Aorta (tissue), 5 donors: ENCODE measurements at regions not wholly inside any gene's neighbourhood (a gene's known extent, or its start where the extent isn't known, plus 50 kb on each side); places are given as distances from the start of the nearest gene placed in this dataset.

Source experiments
- ATAC-seq: fragments of 200-7000 bp; cut with Tn5 transposase; one replicate; pipeline ENCODE4 v1.9.1; 2022; ENCODE audit warnings: moderate library complexity; ENCODE audit not compliant: low FRiP score
- DNase-seq, 2 donors: peaks; one replicate each; pipeline ENCODE4 v3.0.0-alpha.2; 2020
- H3K27ac ChIP-seq, 2 donors: one replicate each; pipeline ENCODE4 v1.5.1; 2013; ENCODE audit warnings: low read length in 2 of 2, mild to moderate bottlenecking in 2 of 2, moderate library complexity in 2 of 2, control low read depth in 1 of 2, inconsistent platforms in 1 of 2, low read depth in 1 of 2
- H3K27me3 ChIP-seq, 2 donors: one replicate each; pipeline ENCODE4 v1.6.1; 2013; ENCODE audit warnings: control low read depth in 1 of 2, low read length in 1 of 2, mild to moderate bottlenecking in 1 of 2, moderate library complexity in 1 of 2; ENCODE audit not compliant: insufficient read depth in 2 of 2, control insufficient read depth in 1 of 2
- H3K36me3 ChIP-seq, 2 donors: one replicate each; pipeline ENCODE4 v1.6.1; 2013; ENCODE audit warnings: control low read depth in 1 of 2, low read length in 1 of 2, mild to moderate bottlenecking in 1 of 2; ENCODE audit not compliant: insufficient read depth in 2 of 2, control insufficient read depth in 1 of 2
- H3K4me1 ChIP-seq, 2 donors: one replicate each; pipeline ENCODE4 v1.6.1; 2013; ENCODE audit warnings: low read length in 2 of 2, control low read depth in 1 of 2, mild to moderate bottlenecking in 1 of 2, moderate library complexity in 1 of 2; ENCODE audit not compliant: insufficient read depth in 2 of 2, control insufficient read depth in 1 of 2
- H3K4me3 ChIP-seq, 2 donors: one replicate each; pipeline ENCODE4 v1.5.1; 2013; ENCODE audit warnings: low read length in 2 of 2, control low read depth in 1 of 2, mild to moderate bottlenecking in 1 of 2
- H3K9me3 ChIP-seq: one replicate; pipeline ENCODE4 v1.6.1; 2013; ENCODE audit warnings: mild to moderate bottlenecking, low read length; ENCODE audit not compliant: control insufficient read depth
- WGBS, 2 donors: extraction: QIAGEN DNeasy Blood & Tissue Kit; methylation state at CpG; one replicate each; pipeline ENCODE4 v1.1.7; 2013; 5-methylcytosine and 5-hydroxymethylcytosine counted together
- intact Hi-C, 2 donors: fragments of 100-400 bp; cut with DNase I; formaldehyde crosslinking; loops; one replicate each; pipeline versions ENCODE4 v1.14.2 to v1.15.0; 2022
- donor health status: healthy with polysubstance abuse.
- donor health status: Bipolar disorder and iron deficiency.
- donor health status: DM: no; HTN: no; CAD: no.
- donor health status: DM: no; HTN: no; CAD: no.
- donor health status: DM: yes; HTN: yes; CAD: no.

DNA sequence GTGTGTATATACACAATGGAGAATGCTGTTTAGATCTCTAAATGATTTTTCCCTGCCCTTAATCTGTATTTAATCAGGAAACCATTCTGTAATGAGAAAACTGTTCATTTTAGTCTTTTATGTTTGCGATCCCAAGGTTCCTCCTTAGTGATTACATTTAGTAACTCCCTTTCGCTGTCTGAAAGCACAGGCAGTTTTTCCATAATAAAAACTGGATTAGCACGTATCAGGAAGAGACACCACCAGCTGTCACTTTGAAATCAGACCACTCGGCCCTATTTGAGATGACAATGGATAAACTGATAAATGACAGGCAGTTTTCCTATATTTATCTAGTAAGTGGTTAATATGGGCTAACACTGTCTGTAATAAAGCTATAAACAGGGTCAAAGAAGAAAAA, 370.9 kb downstream of the NR4A2 start:
- no peak for ATAC-seq

GRCh38 chr2:155958834-155959233, 373.7 kb downstream of the NR4A2 start:
- H3K4me1 ChIP-seq = no peaks in the 10 kb centered on the region
- intact Hi-C loops = no loop called here
- no peak overlapping the region for H3K27ac ChIP-seq
- no peaks in the 10 kb centered on the region for H3K9me3 ChIP-seq
- H3K36me3 ChIP-seq = no peaks in the 10 kb centered on the region
- H3K27me3 ChIP-seq = no peaks in the 10 kb centered on the region
- DNase-seq = no peak
- ATAC-seq = no peak
- 60 to 65% methylated on average over 2 of the region's 2 CpGs for WGBS, 2 donors
- no peak overlapping the region for H3K4me3 ChIP-seq

More for the DNA sequence above, 370.9 kb downstream of the NR4A2 start:
- no peaks in the 10 kb centered on the region for H3K27me3 ChIP-seq
- DNase-seq = no peak
- no peak overlapping the region for H3K4me3 ChIP-seq
- no peaks in the 10 kb centered on the region for H3K4me1 ChIP-seq
- intact Hi-C loops = no loop called here
- 81 to 84% methylated on average over 4 of the region's 4 CpGs for WGBS, 2 donors
- no peak overlapping the region for H3K27ac ChIP-seq
- no peaks in the 10 kb centered on the region for H3K36me3 ChIP-seq
- H3K9me3 ChIP-seq = no peaks in the 10 kb centered on the region

- H3K36me3 ChIP-seq = no peaks in the 10 kb centered on the region
- intact Hi-C loops = no loop called here
These were observed 385.5 kb downstream of the NR4A2 start for GRCh38 chr2:155947069-155947468.

GRCh38 chr2:155944218-155944617, 388.3 kb downstream of the NR4A2 start:
- DNase-seq (no peak), ATAC-seq (no peak)
- Histone ChIP-seq H3K4me1 (no peaks in the 10 kb centered on the region), H3K27ac (no peak overlapping the region), H3K36me3 (no peaks in the 10 kb centered on the region), H3K4me3 (no peak overlapping the region), H3K27me3 (no peaks in the 10 kb centered on the region), H3K9me3 (no peaks in the 10 kb centered on the region)
- intact Hi-C loops = no loop called here
- 0% methylated on average over 1 of the region's 1 CpG for WGBS, 2 donors

More at GRCh38 chr2:155947069-155947468, 385.5 kb downstream of the NR4A2 start:
- Histone ChIP-seq H3K9me3 (no peaks in the 10 kb centered on the region), H3K27me3 (no peaks in the 10 kb centered on the region), H3K4me3 (no peak overlapping the region), H3K4me1 (no peaks in the 10 kb centered on the region), H3K27ac (no peak overlapping the region)
- 70 to 74% methylated on average over 3 of the region's 3 CpGs for WGBS, 2 donors
- ATAC-seq (no peak), DNase-seq (no peak)

GRCh38 chr2:155930312-155930711, 402.2 kb downstream of the NR4A2 start:
- no peak for ATAC-seq
- peaks cover 4% of the 10 kb centered on the region for H3K9me3 ChIP-seq
- 3 to 21% methylated on average over 1 of the region's 1 CpG for WGBS, 2 donors
- no peaks in the 10 kb centered on the region for H3K36me3 ChIP-seq
- no peaks in the 10 kb centered on the region for H3K27me3 ChIP-seq
- H3K4me1 ChIP-seq = no peaks in the 10 kb centered on the region
- no peak overlapping the region for H3K4me3 ChIP-seq
- H3K27ac ChIP-seq = no peak overlapping the region
- intact Hi-C loops = no loop called here
- no peak for DNase-seq

GRCh38 chr2:155917380-155917779, 415.1 kb downstream of the NR4A2 start:
- intact Hi-C loops = no loop called here
- Histone ChIP-seq H3K36me3 (no peaks in the 10 kb centered on the region), H3K27ac (no peak overlapping the region), H3K9me3 (no peaks in the 10 kb centered on the region), H3K4me1 (no peaks in the 10 kb centered on the region), H3K4me3 (no peak overlapping the region), H3K27me3 (no peaks in the 10 kb centered on the region)
- DNase-seq (no peak), ATAC-seq (no peak)
- WGBS, 2 donors = 84 to 95% methylated on average over 1 of the region's 1 CpG

DNA sequence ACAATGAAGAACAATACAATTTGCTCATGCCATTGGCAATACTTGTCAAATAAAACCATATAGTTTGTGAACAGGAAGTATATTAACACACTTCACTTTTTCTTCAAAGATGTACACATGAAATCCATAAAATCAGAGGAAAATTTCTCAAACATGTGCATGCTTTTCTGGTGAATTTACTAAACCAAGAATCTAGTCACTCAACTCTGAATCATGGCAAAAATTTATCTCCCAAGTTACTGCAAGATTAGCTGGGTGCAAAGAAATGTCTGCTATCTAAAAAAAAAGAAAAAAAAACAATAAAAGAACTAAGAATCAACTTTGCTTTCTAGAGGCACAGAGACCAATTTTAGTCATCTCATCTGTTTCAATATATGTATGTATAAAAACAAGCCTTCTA, 419.2 kb downstream of the NR4A2 start:
- H3K4me1 ChIP-seq = no peaks in the 10 kb centered on the region
- H3K27ac ChIP-seq = no peak overlapping the region
- no peaks in the 10 kb centered on the region for H3K27me3 ChIP-seq
- ATAC-seq (no peak), DNase-seq (no peak)
- no peaks in the 10 kb centered on the region for H3K36me3 ChIP-seq
- no peak overlapping the region for H3K4me3 ChIP-seq
- intact Hi-C loops = no loop called here
- no peaks in the 10 kb centered on the region for H3K9me3 ChIP-seq

- intact Hi-C loops = no loop called here
- H3K27ac ChIP-seq = no peak overlapping the region
- no peaks in the 10 kb centered on the region for H3K4me1 ChIP-seq
- no peaks in the 10 kb centered on the region for H3K9me3 ChIP-seq
- no peaks in the 10 kb centered on the region for H3K27me3 ChIP-seq
- DNase-seq (no peak), ATAC-seq (no peak)
- no peaks in the 10 kb centered on the region for H3K36me3 ChIP-seq
- WGBS, 2 donors = 77 to 86% methylated on average over 1 of the region's 1 CpG
- H3K4me3 ChIP-seq = no peak overlapping the region
These were observed 424.0 kb downstream of the NR4A2 start for GRCh38 chr2:155908567-155908966.

DNA sequence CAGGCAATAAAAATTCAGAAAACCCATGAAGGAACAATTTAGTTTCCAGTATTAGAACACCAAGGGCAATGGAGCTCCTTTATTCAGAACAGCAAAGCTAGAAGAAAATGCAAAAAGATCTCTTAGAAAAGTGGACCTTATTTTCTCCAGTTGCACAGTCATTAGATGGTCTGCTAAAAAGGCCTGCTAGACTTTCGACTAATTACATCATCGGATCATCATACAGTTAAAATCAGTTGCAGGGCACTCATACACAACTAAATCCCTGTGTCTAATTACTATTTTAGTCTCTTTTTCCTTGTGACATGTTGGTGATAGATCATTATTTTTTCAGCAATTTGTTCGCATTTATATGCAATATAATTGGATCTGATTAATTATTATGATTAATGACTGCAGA, 425.3 kb downstream of the NR4A2 start:
- intact Hi-C loops = no loop called here
- Histone ChIP-seq H3K36me3 (no peaks in the 10 kb centered on the region), H3K27ac (no peak overlapping the region), H3K4me3 (no peak overlapping the region), H3K4me1 (no peaks in the 10 kb centered on the region), H3K9me3 (no peaks in the 10 kb centered on the region), H3K27me3 (no peaks in the 10 kb centered on the region)
- 80 to 81% methylated on average over 3 of the region's 3 CpGs for whole genome bisulfite sequencing, 2 donors
- ATAC-seq (no peak), DNase-seq (no peak)
